Neural progenitor cell (in vitro differentiated cells): ENCODE measurements at regions not wholly inside any gene's neighbourhood (a gene's known extent, or its start where the extent isn't known, plus 50 kb on each side); places are given as distances from the start of the nearest gene placed in this dataset.

Experiments used
- DNase-seq: peaks from one replicate; pipeline ENCODE4 v3.0.0-alpha.2; 2016; ENCODE audit warnings: low spot score
- H2AFZ ChIP-seq: fragments of 200-600 bp; sonication (generic); replicated peaks from 2 replicates; pipeline ENCODE4 v1.6.1; 2016; ENCODE audit warnings: antibody characterized with exemption
- H3F3A ChIP-seq: fragments of 200-600 bp; sonication (generic); 2 replicates; pipeline ENCODE4 v1.6.1; 2016; ENCODE audit warnings: antibody characterized with exemption, low read depth
- H3K27ac ChIP-seq: fragments of 200-600 bp; sonication (generic); 2 replicates; pipeline ENCODE4 v1.5.1; 2016; ENCODE audit warnings: mild to moderate bottlenecking
- H3K27me3 ChIP-seq: fragments of 200-600 bp; sonication (generic); 2 replicates; pipeline ENCODE4 v1.6.1; 2016; ENCODE audit warnings: mild to moderate bottlenecking, moderate library complexity
- H3K36me3 ChIP-seq: fragments of 200-600 bp; sonication (generic); 2 replicates; pipeline ENCODE4 v1.5.1; 2016
- H3K4me1 ChIP-seq: fragments of 200-600 bp; sonication (generic); 2 replicates; pipeline ENCODE4 v1.6.1; 2016; ENCODE audit warnings: mixed run types
- H3K4me2 ChIP-seq: fragments of 200-600 bp; sonication (generic); 2 replicates; pipeline ENCODE4 v1.6.1; 2016
- H3K4me3 ChIP-seq: fragments of 200-600 bp; sonication (generic); 2 replicates; pipeline ENCODE4 v1.5.1; 2016
- H3K79me2 ChIP-seq: fragments of 200-600 bp; sonication (generic); 2 replicates; pipeline ENCODE4 v1.6.1; 2016; ENCODE audit warnings: low read depth
- H3K9ac ChIP-seq: fragments of 200-600 bp; sonication (generic); 2 replicates; pipeline ENCODE4 v1.6.1; 2016
- H3K9me3 ChIP-seq: fragments of 200-600 bp; sonication (generic); 2 replicates; pipeline ENCODE4 v1.5.1; 2016; ENCODE audit warnings: low read depth
- H4K20me1 ChIP-seq: fragments of 200-600 bp; sonication (generic); 2 replicates; pipeline ENCODE4 v1.6.1; 2016; ENCODE audit warnings: low read depth
- H3K27ac Mint-ChIP-seq: 3 replicates; pipeline ENCODE4 v1.8.0; 2021; ENCODE audit warnings: mixed read lengths
- H3K27me3 Mint-ChIP-seq: 2 replicates; pipeline ENCODE4 v1.8.0; 2022; ENCODE audit warnings: low read depth, mild to moderate bottlenecking, inconsistent platforms, moderate library complexity, mixed read lengths; ENCODE audit not compliant: insufficient read depth
- H3K36me3 Mint-ChIP-seq: 3 replicates; pipeline ENCODE4 v1.8.0; 2021; ENCODE audit warnings: mixed read lengths
- H3K4me1 Mint-ChIP-seq: 3 replicates; pipeline ENCODE4 v1.8.0; 2021; ENCODE audit warnings: mixed read lengths
- H3K4me3 Mint-ChIP-seq: 3 replicates; pipeline ENCODE4 v1.8.0; 2021; ENCODE audit warnings: mild to moderate bottlenecking, moderate library complexity, mixed read lengths
- H3K9me3 Mint-ChIP-seq: 3 replicates; pipeline ENCODE4 v1.8.0; 2020; ENCODE audit warnings: mixed read lengths
- EZH2 ChIP-seq: fragments of 200-600 bp; sonication (generic); IDR thresholded peaks from 2 replicates; pipeline ENCODE4 v1.6.1; 2017; ENCODE audit warnings: antibody characterized with exemption, mild to moderate bottlenecking, moderate library complexity
- EZH2phosphoT487 ChIP-seq: fragments of 200-600 bp; sonication (generic); IDR thresholded peaks from 2 replicates; pipeline ENCODE4 v1.6.1; 2017; ENCODE audit warnings: antibody characterized with exemption
- TF ChIP-seq, protein P1 (sequence below): fragments of 200-600 bp; sonication (generic); IDR thresholded peaks from 2 replicates; pipeline ENCODE4 v1.5.1; 2017; ENCODE audit warnings: antibody characterized with exemption, mild to moderate bottlenecking

DNA sequence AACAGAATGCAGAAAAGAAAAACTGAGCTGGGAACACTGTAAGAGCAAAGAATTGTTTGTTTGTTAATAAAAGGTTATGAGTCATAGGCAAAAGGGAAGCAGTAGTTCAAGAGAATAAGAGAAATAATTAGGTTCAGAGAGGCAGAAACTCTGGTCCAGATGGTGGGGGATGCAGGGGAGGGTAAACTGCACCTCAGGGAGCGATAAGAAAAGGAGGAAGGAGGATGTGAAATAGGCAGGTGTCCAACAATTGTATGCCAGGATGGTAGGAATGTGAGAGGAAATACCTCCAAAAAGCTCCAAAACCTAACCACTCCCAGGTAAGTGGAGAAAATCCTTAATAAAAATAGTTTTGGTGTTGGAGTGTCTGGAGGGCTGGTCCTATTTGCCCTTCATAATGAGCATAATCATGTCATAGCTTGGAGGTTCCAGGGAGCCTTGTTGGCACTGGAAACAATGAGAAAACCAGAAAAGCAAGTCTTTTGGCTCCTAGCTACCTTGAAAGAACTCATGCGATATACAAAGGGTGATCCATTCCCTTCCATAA is 405.4 kb upstream of the TBL1XR1 start:
- peaks cover 2% of the 10 kb centered on the region for H3K27me3 Mint-ChIP-seq
- Histone ChIP-seq H3K9me3 (no peaks in the 10 kb centered on the region), H3K4me3 (no peak overlapping the region), H2AFZ (no peak overlapping the region), H3K79me2 (no peaks in the 10 kb centered on the region), H3K27me3 (no peaks in the 10 kb centered on the region), H3K27ac (no peak overlapping the region), H3K36me3 (no peaks in the 10 kb centered on the region), H3K4me2 (no peak overlapping the region), H3K9ac (no peak overlapping the region), H3K4me1 (peaks cover 15% of the 10 kb centered on the region), H4K20me1 (no peaks in the 10 kb centered on the region), H3F3A (no peaks in the 10 kb centered on the region)
- H3K36me3 Mint-ChIP-seq, result peaks cover 6% of the 10 kb centered on the region
- peaks cover 8% of the 10 kb centered on the region for H3K9me3 Mint-ChIP-seq
- H3K27ac Mint-ChIP-seq, result no peak overlapping the region
- peaks cover 40% of the 10 kb centered on the region for H3K4me1 Mint-ChIP-seq
- no peak overlapping the region for H3K4me3 Mint-ChIP-seq
- TF ChIP-seq EZH2phosphoT487, result no peak
- DNase-seq, result no peak

DNA sequence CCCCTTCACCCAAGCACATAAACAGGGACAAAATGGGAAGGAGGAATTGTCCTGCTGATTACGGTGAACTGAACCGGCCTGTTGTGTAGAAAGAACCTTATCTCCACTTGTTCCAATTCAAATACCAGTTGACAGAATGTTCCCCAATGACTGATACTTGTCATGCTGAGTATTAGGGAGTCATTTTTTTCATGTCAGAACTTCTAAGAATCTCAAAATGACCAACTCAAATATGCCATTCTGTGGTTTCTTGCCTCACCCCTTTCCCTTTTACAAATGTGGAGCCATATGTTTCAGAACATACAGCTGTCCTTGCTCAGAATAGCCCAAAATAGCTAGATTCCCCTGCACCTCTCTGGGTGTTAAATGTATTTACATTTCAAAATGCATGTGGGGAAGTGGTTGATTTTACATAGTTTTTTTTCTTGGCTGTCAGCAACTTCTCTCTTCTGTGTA is 405.9 kb upstream of the TBL1XR1 start:
- Histone ChIP-seq H3K36me3 (no peaks in the 10 kb centered on the region), H3K9ac (no peak overlapping the region), H3K4me2 (no peak overlapping the region), H4K20me1 (no peaks in the 10 kb centered on the region), H3K79me2 (no peaks in the 10 kb centered on the region), H3K9me3 (no peaks in the 10 kb centered on the region), H3K4me3 (no peak overlapping the region), H3K4me1 (peaks cover 10% of the 10 kb centered on the region), H3K27ac (no peak overlapping the region), H3F3A (no peaks in the 10 kb centered on the region), H2AFZ (no peak overlapping the region), H3K27me3 (no peaks in the 10 kb centered on the region)
- Mint-ChIP-seq H3K27ac (no peak overlapping the region), H3K4me1 (peaks cover 36% of the 10 kb centered on the region), H3K36me3 (peaks cover 6% of the 10 kb centered on the region), H3K4me3 (no peak overlapping the region), H3K27me3 (peaks cover 2% of the 10 kb centered on the region), H3K9me3 (peaks cover 8% of the 10 kb centered on the region)
- TF ChIP-seq, protein P1, sequence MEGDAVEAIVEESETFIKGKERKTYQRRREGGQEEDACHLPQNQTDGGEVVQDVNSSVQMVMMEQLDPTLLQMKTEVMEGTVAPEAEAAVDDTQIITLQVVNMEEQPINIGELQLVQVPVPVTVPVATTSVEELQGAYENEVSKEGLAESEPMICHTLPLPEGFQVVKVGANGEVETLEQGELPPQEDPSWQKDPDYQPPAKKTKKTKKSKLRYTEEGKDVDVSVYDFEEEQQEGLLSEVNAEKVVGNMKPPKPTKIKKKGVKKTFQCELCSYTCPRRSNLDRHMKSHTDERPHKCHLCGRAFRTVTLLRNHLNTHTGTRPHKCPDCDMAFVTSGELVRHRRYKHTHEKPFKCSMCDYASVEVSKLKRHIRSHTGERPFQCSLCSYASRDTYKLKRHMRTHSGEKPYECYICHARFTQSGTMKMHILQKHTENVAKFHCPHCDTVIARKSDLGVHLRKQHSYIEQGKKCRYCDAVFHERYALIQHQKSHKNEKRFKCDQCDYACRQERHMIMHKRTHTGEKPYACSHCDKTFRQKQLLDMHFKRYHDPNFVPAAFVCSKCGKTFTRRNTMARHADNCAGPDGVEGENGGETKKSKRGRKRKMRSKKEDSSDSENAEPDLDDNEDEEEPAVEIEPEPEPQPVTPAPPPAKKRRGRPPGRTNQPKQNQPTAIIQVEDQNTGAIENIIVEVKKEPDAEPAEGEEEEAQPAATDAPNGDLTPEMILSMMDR, result no peak
- no peak for TF ChIP-seq EZH2
- no peak for TF ChIP-seq EZH2phosphoT487
- DNase-seq, result no peak

DNA sequence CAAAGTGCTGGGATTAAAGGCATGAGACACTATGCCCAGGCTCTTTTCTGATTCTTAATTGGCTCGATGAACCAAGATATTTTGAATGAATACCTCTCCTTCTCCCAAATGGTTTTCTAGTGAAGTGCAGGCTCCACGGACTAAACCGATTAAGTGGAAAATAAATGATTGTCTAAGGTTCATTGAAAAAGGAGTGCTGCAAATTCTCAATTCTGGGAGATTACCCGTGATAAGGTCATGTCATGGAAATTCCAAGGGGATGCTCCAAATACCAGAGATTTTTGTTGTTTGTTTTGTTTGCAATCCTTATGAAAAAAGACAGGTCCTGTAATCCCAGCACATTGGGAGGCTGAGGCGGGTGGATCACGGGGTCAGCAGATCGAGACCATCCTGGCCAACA is 406.9 kb upstream of the TBL1XR1 start:
- H3K4me3 Mint-ChIP-seq, result no peak overlapping the region
- H3K36me3 Mint-ChIP-seq, result peaks cover 6% of the 10 kb centered on the region
- Histone ChIP-seq H3K27me3 (no peaks in the 10 kb centered on the region), H3K4me2 (no peak overlapping the region), H3K4me1 (peaks cover 4% of the 10 kb centered on the region), H4K20me1 (no peaks in the 10 kb centered on the region), H3K9ac (no peak overlapping the region), H3K27ac (no peak overlapping the region), H3K9me3 (no peaks in the 10 kb centered on the region), H3F3A (no peaks in the 10 kb centered on the region), H2AFZ (no peak overlapping the region), H3K79me2 (no peaks in the 10 kb centered on the region), H3K4me3 (no peak overlapping the region), H3K36me3 (no peaks in the 10 kb centered on the region)
- H3K4me1 Mint-ChIP-seq, result peaks cover 26% of the 10 kb centered on the region
- no peak for DNase-seq
- no peak overlapping the region for H3K27ac Mint-ChIP-seq
- no peak for TF ChIP-seq EZH2phosphoT487
- no peak for TF ChIP-seq EZH2
- TF ChIP-seq, protein P1, result no peak
- H3K9me3 Mint-ChIP-seq, result peaks cover 8% of the 10 kb centered on the region
- H3K27me3 Mint-ChIP-seq, result peaks cover 2% of the 10 kb centered on the region

DNA sequence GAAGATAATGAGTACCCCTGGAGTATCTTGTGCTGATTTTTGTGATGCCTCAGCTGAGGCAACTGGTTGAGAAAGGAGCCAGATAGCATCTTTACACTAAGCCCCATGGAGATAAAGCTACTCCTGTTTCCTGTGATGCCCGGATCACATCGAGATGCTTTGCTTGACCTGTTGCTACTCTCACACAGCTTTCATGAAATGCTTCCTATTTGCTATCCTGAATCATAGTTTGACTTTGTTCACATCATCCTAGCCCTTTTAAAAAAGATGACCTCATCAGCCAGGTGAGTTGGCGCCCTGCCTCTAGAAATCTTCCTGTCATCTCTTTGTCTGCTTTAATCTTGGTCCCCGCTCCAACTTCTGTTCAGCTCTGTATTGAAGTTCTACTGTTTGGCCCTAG is 409.6 kb upstream of the TBL1XR1 start:
- Mint-ChIP-seq H3K4me3 (no peak overlapping the region), H3K36me3 (peaks cover 6% of the 10 kb centered on the region), H3K27me3 (peaks cover 2% of the 10 kb centered on the region), H3K27ac (no peak overlapping the region), H3K4me1 (peaks cover 36% of the 10 kb centered on the region), H3K9me3 (peaks cover 8% of the 10 kb centered on the region)
- Histone ChIP-seq H3K79me2 (no peaks in the 10 kb centered on the region), H3K4me2 (no peak overlapping the region), H2AFZ (peak overlapping the region; percentile 31), H3F3A (peaks cover 7% of the 10 kb centered on the region), H3K27ac (no peak overlapping the region), H3K36me3 (no peaks in the 10 kb centered on the region), H3K9me3 (no peaks in the 10 kb centered on the region), H4K20me1 (no peaks in the 10 kb centered on the region), H3K4me1 (peaks cover 16% of the 10 kb centered on the region), H3K4me3 (no peak overlapping the region), H3K9ac (no peak overlapping the region), H3K27me3 (no peaks in the 10 kb centered on the region)
- DNase-seq, result no peak
- TF ChIP-seq EZH2, result no peak
- TF ChIP-seq, protein P1, result no peak
- TF ChIP-seq EZH2phosphoT487, result no peak
